ENCODE measurements at regions not wholly inside any gene's neighbourhood (a gene's known extent, or its start where the extent isn't known, plus 50 kb on each side); places are given as distances from the start of the nearest gene placed in this dataset.
A peak's percentile ranks its signal among the peaks of the same experiment; 100 is the strongest.
"Not testable (repeated sequence)": the region's sequence is repeated elsewhere in the genome, so short reads cannot be mapped to it uniquely, and the experiment has no call there.

- H3K27ac ChIP-seq = no peak overlapping the region
- DNase-seq (no peak), ATAC-seq (no peak)
- no peak overlapping the region for H3K4me3 ChIP-seq
- TF ChIP-seq CTCF (IDR thresholded peaks at IDR 0.05) = no peak
- TF ChIP-seq POLR2A (IDR thresholded peaks at IDR 0.05) = no peak
- H3K36me3 ChIP-seq (replicated peaks in 1 of 2; ENCODE audit: insufficient read depth in 1 of 2, low read depth in 2 of 2) = no peaks in the 10 kb centered on the region
- intact Hi-C loops (cut with DNase I) = no loop called here
- no peaks in the 10 kb centered on the region for H3K27me3 ChIP-seq
- no peaks in the 10 kb centered on the region for H3K4me1 ChIP-seq
- no peaks in the 10 kb centered on the region for H3K9me3 ChIP-seq
Measured at GRCh38 chr2:210994104-210994503, 437.7 kb downstream of the CPS1 start.

- TF ChIP-seq POLR2A (IDR thresholded peaks at IDR 0.05) = no peak
- no peak for TF ChIP-seq CTCF (IDR thresholded peaks at IDR 0.05)
- no peak for ATAC-seq
Measured at GRCh38 chr2:210997373-210997772, 441.0 kb downstream of the CPS1 start.

GRCh38 chr2:210998334-210998733 is 441.9 kb downstream of the CPS1 start:
- WGBS, 2 donors = 84 to 91% methylated on average over 2 of the region's 2 CpGs
- intact Hi-C loops (cut with DNase I) = no loop called here
- no peaks in the 10 kb centered on the region for H3K4me1 ChIP-seq
- H3K4me3 ChIP-seq = no peak overlapping the region
- H3K36me3 ChIP-seq (replicated peaks in 1 of 2; ENCODE audit: insufficient read depth in 1 of 2, low read depth in 2 of 2) = no peaks in the 10 kb centered on the region
- ATAC-seq (no peak), DNase-seq (no peak)
- no peak overlapping the region for H3K27ac ChIP-seq
- H3K27me3 ChIP-seq = no peaks in the 10 kb centered on the region
- no peaks in the 10 kb centered on the region for H3K9me3 ChIP-seq
- no peak for TF ChIP-seq POLR2A (IDR thresholded peaks at IDR 0.05)
- no peak for TF ChIP-seq CTCF (IDR thresholded peaks at IDR 0.05)

More at GRCh38 chr2:210997373-210997772, 441.0 kb downstream of the CPS1 start:
- no peak overlapping the region for H3K27ac ChIP-seq
- H3K4me3 ChIP-seq = no peak overlapping the region
- H3K36me3 ChIP-seq (replicated peaks in 1 of 2; ENCODE audit: insufficient read depth in 1 of 2, low read depth in 2 of 2) = no peaks in the 10 kb centered on the region
- H3K4me1 ChIP-seq = no peaks in the 10 kb centered on the region
- intact Hi-C loops (cut with DNase I) = no loop called here
- no peak for DNase-seq
- no peaks in the 10 kb centered on the region for H3K9me3 ChIP-seq
- no peaks in the 10 kb centered on the region for H3K27me3 ChIP-seq

- ATAC-seq (peak; percentile 84), DNase-seq (peak in 1 of 4 donors; percentile 8)
- H3K27me3 ChIP-seq = no peaks in the 10 kb centered on the region
- H3K27ac ChIP-seq = peak overlapping the region in 3 of 4 donors; percentile 7 to 41 (median 22)
- no peaks in the 10 kb centered on the region for H3K9me3 ChIP-seq
- H3K36me3 ChIP-seq (replicated peaks in 1 of 2; ENCODE audit: insufficient read depth in 1 of 2, low read depth in 2 of 2) = no peaks in the 10 kb centered on the region
- no peaks in the 10 kb centered on the region for H3K4me1 ChIP-seq
- H3K4me3 ChIP-seq = no peak overlapping the region
- intact Hi-C loops (cut with DNase I) = no loop called here
- no peak for TF ChIP-seq POLR2A (IDR thresholded peaks at IDR 0.05)
- no peak for TF ChIP-seq CTCF (IDR thresholded peaks at IDR 0.05)
- 3% methylated on average over 4 of the region's 4 CpGs for WGBS, 2 donors
Measured at GRCh38 chr2:211014376-211014775, 458.0 kb downstream of the CPS1 start.

GRCh38 chr2:211014906-211015305 is 458.5 kb downstream of the CPS1 start:
- Histone ChIP-seq H3K4me1 (no peaks in the 10 kb centered on the region), H3K36me3 (replicated peaks in 1 of 2; ENCODE audit: insufficient read depth in 1 of 2, low read depth in 2 of 2) (no peaks in the 10 kb centered on the region), H3K27me3 (no peaks in the 10 kb centered on the region), H3K27ac (peak overlapping the region in 2 of 4 donors; percentile 22 to 41), H3K9me3 (no peaks in the 10 kb centered on the region), H3K4me3 (no peak overlapping the region)
- 2 to 22% methylated on average over 2 of the region's 2 CpGs for WGBS, 2 donors
- intact Hi-C loops (cut with DNase I) = no loop called here
- DNase-seq = no peak
- no peak for ATAC-seq
- TF ChIP-seq CTCF (IDR thresholded peaks at IDR 0.05) (no peak), POLR2A (IDR thresholded peaks at IDR 0.05) (no peak)

- intact Hi-C loops (cut with DNase I) = not testable (repeated sequence)
Measured at GRCh38 chr2:211025089-211025488, 468.7 kb downstream of the CPS1 start.

More at GRCh38 chr2:211025089-211025488, 468.7 kb downstream of the CPS1 start:
- not testable (repeated sequence) for H3K27ac ChIP-seq; H3K27me3 ChIP-seq; H3K4me3 ChIP-seq; DNase-seq; H3K9me3 ChIP-seq; ATAC-seq; H3K4me1 ChIP-seq; H3K36me3 ChIP-seq (replicated peaks in 1 of 2; ENCODE audit: insufficient read depth in 1 of 2, low read depth in 2 of 2)
- 84 to 85% methylated on average over 10 of the region's 10 CpGs for WGBS, 2 donors

All from body of pancreas (tissue), 4 donors.